Hypothalamus (tissue), 51 donors: ENCODE measurements at regions not wholly inside any gene's neighbourhood (a gene's known extent, or its start where the extent isn't known, plus 50 kb on each side); places are given as distances from the start of the nearest gene placed in this dataset.

ENCODE experiments used
- DNase-seq, 51 donors: peaks; one replicate each; lab custom pipeline; 2025; lab: John Stamatoyannopoulos, UW

DNA sequence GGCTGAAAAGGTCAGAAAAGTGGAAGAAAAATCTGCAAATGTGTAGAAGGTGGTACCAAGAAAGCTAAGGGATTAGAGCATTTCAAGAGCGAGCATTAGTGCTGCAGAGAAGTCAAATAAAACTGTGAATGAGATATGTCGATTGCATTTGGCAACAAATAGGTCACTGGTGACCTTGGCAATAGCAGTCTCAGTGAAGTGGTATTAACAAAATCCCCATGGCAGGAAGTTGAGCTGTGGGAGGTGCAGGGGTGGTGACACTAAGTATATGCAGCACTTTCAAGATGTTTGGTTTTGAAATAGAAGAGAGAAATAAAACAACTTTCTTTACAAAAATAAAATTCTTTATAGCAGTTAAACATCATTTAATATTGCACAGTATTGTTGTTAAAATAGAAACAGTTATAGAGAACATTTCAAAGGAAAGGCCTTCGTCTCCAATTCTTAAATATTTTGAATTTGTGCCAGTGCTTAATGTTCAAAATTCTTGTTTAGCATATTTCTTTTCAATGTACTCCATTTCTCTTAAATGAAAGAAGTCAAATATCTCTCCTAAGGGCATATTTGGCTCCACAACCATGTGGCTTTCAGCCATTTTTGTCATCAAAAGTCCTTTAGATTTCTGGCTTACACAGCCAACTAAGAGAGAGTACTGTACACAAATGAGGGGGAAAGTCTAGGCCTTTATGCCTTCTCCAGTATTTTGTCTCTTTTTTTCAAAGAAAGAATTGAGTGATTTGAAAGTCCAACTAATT, 443.0 kb upstream of the MMADHC start:
- no peak for DNase-seq

DNA sequence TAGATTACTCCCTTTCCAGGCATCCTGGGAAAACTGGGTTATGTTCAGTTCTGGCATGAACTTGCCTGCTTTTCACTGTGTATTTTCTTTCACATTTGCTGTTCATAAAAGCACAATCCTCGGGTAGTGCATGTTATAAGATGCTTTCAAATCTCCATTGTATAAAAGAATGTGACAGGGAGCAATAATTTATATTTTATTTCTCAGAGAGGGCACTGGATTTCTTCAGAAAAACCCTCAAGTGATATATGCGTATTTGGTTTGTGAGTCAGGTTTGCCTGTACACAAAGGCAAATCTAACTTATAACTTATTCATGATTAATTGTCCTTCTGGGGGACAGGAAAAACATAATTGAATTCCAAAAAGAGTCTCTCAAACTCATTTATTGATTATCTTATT, 440.7 kb upstream of the MMADHC start:
- DNase-seq: no peak

DNA sequence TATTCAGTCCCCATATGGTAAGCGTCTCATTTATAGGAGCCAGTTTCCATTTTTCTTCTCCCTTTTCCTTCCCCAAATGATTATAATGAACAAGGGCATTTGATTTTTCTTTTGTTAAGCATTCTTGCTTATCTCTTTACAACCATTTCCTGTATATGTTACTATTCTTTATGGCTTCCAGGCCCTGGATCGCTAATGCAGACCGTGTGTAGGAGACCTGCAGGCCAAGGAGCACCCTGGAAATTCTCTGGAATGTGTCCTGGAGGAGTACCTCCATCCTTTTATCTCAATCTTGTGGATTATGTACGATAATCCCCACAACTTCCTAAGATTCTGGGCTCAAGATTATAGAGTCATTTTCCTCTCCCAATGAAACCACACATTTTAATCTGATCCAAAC, 439.6 kb upstream of the MMADHC start:
- DNase-seq: no peak

DNA sequence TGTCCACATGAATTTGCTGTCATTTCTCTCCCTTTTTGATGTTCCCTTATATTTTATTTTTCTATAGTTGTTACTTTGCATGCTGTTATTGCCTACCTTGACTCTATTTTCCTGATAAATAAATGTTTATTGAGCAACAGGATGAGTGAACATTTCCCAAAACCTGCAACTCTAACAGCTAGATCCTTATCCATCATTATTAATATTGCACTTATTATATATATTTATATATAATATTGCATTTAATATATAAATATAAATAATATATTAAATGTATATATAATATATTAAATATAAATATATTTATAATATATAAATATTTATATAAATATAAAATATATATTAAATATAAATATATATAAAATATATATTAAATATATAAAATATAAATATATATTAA, 436.1 kb upstream of the MMADHC start:
- no peak for DNase-seq

DNA sequence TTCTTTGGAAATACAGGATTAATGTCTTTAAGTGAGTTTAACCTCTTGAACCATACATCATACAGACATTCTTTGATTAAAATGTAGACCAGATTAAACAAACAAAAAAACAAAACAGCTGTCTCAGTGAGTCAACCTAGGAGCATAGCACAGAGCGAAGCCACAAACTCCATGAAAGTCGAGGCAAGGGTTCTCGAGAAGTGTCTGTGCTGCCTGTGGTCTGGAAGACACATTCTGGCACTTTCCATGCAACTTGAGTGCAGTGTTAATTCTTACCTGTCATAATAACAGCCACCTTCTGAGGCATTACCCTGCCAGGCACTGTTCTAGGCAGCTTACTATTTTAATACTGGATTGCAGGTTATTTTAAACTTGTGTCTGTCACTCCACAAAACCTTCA, 435.5 kb upstream of the MMADHC start:
- DNase-seq: no peak

DNA sequence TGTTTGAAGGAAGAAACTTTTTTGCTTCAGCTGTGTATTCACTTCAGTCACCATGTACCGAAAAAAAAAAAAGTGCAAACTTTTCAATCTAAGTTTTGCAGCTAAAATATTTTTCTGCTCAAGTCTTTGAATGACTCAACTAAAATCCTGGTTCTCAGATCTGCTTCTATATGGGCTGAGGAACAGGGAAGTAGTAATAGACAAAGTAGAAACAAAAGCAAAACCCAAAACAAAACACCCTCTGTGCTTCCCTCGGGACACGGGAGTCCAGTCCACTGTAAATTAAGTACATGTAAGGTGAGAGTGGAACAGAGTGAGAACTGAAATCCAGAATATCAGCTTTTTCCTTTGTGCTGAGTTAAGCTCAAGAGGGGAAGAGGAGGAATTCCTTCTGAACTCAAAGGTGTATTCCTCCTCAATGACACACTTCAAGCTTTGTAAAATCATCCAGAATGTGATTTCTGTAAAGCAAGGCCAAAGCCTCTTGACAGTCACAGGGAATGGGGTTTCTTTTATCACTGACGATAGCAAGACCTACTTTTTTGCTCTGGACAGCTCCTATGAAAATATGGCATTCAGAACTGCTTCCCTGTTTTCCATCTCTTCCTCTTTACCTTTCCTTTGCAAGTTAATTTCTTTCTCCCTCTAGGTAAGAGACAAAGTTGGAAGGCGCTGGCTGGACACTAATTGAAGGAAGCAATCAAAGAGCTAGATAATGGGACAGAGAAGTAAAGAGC, 433.5 kb upstream of the MMADHC start:
- no peak for DNase-seq

DNA sequence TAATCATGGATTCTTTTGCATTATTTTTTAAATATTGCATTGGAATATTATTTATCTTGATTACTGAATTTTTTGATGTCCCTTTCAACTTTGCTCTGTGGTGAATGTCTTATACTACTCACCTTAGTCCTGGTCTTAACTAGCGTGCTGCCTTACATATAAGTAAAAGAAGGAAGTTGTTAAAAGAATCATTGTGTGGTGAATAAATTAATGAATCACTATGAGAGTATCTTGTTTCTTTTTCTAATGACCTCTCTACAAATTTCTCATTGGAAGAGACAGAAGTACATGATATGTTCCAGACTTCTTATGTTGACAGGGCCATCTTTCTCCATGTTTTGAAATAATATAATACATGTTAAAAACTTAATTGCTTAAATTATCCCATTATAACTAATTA, 432.6 kb upstream of the MMADHC start:
- DNase-seq: no peak

DNA sequence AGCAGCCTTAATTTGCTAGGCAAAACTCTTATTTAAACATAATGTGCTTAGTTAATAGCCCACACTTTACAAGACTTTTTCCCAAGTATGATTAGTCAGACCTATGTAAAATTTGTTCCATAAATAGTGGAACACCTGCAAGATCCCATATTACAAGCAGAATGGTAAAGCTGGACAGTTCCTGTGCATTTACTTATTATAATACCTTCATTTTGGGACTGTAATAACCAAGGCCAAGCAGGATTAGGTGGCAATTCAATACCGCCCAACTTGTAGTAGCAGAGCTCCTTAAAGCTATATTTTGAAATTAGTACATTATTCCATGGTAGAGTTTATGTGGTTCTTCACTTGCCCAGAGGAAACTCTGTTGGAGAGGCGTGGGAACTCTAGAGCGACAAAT, 431.5 kb upstream of the MMADHC start:
- DNase-seq: no peak

DNA sequence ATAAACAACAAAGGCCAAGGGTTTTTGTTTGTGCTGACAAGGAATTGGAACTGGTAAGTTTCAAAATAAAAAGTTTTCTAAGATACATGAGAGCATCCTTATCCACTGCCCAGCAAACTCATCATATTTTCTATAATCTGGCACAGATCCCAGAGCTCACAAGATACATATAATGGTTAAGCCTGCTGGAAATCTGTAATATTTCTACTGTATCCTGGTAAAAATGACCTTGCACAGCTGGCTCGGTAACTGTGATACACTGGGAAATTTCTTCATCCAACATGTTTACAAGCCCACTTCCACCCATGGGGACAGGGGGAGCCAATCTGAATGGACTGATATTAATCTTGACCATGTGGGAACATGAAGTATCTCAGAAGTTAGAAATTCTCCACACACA, 425.4 kb upstream of the MMADHC start:
- no peak for DNase-seq

DNA sequence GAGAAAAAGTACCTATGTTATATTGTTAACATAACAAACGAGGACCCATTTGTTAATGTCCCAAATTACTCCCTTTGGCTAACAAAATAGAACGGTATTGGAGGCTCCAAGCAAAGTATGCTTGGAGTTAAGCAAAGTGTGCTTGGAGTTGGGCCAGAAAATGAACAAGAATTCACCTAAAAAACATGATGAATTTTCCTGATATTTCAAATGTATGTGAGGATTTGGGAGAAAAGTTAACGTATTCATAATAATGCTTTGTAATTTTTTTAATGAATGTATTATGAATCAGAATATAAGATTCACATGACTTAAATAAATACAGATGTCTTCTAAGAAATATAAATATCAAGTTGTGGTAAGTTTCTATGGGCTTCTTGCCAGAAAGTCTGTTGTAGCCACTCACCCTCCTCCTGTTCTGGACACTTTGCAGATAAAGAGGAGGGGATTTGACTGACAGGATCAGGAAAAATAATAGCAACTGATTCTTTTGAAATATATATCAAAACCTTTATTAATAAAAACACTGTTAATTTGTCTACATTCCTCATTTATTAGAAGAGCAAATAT, 423.7 kb upstream of the MMADHC start:
- DNase-seq: no peak

DNA sequence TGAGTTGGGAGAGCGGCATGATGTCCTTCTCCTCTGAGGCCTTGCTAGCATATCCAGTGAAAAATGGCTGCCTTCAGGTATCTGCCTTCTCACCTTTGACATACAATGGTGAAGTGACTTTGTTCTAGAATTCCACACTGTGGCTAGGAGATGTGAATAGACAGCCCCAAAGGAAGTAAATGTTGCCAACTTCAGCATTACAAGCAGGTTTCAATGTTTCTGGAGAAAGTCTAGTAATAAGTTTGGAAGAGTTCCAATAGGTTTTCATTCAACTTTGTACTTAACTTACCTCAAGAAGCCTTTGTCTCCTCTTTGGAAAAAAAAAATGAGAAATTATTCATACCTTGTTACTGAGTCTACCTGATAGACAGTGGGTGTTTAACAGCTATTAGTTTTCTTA, 421.3 kb upstream of the MMADHC start:
- DNase-seq: no peak

DNA sequence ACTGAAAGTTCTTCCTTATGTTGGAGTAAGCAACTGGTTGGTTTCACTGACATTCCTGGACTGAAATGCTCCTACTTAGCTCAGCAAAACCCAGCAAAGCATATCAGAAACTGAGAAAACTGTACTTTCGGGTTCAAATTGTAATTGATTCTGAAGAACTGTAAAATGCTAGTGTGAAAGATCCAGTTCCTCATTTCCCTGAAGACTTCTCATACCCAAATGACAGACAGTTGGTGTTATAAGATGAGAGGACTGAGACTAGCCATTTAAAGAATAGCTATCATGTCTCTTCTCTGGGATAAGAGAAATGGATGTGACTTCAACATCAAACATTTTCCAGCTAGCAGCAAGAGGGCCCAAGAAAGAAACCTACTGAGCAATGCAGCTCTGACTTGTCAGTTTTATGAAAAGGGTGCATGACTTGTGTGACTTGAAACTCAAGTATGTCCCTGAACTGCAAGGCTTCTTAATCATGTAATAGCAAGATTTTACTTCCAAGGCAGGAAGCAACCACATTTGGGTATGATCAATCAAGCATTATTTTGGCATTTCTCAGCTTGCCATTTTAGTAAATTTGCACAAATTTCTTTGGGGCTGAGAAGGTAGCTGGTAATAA, 420.3 kb upstream of the MMADHC start:
- no peak for DNase-seq

DNA sequence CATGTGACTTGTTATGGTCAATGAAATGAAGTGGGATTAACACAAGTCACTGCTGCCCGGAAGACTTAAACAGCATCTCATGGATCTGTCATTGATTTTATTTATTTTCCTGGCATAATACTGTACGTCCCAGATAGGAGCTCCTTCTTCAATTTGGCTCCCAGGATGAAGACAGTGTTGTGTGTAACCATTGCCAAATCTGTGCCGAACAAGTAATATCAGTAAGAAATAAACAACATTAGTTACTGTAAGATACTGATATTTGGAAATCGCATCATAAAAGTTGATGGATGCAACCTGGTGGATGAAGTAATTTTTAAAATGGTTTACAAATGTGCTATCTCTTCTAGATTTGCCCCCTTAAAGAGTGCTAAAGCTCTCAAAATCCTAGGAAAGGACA, 419.0 kb upstream of the MMADHC start:
- DNase-seq: no peak

DNA sequence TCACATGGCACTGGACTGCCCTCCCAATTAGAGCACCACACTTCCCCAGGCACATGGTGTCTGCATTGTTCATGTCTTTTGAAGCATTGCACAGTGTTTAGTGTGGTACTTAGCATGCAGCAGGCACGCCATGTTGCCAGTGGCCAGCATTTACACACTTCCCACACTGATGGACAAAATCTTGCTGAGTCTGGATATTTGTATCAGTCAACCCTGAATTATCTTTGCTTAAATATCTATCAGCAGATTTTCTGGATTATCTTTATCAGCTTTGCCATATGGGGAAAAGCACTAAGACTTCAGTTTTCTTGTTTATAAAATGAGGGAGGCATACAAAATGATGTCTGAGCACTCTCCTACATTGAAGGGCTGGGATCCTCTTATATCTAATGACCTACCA, 416.0 kb upstream of the MMADHC start:
- no peak for DNase-seq

DNA sequence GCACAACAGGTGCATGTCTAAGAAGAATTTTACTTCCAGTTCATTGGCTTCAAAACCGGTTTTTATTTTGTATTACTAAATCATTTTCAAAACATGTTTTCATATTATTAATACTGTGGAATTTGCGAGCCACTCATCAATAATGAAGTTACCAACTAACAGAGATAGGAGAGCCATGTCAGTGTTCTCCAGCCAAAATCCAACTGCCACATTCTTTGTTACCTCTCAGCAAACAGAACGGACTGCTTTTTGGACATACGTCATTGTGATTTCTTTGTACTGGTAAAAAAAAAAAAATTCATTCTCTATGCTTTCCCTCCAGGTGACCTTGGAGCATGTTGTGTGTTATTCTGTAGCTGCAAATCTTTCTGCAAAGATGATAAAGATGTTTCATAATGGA, 414.2 kb upstream of the MMADHC start:
- no peak for DNase-seq

DNA sequence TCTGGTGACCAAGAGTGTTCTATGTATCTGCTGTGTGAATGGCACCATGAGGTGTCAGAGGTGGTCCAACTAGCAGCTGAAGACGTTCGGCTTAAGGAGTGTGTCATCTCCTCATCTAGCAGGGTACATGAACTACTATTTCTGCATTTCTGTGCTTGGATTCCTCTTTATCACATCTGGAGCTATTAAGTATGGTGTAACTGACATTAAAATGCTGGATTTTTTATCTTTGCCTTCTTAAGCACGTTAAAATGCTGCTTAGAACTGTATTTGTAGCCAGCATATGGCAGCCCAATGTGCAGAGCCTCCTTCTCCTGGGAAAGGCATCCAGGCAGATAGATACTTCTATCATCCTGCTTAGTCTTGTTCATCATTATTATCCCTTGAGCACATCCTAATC, 409.3 kb upstream of the MMADHC start:
- no peak for DNase-seq

DNA sequence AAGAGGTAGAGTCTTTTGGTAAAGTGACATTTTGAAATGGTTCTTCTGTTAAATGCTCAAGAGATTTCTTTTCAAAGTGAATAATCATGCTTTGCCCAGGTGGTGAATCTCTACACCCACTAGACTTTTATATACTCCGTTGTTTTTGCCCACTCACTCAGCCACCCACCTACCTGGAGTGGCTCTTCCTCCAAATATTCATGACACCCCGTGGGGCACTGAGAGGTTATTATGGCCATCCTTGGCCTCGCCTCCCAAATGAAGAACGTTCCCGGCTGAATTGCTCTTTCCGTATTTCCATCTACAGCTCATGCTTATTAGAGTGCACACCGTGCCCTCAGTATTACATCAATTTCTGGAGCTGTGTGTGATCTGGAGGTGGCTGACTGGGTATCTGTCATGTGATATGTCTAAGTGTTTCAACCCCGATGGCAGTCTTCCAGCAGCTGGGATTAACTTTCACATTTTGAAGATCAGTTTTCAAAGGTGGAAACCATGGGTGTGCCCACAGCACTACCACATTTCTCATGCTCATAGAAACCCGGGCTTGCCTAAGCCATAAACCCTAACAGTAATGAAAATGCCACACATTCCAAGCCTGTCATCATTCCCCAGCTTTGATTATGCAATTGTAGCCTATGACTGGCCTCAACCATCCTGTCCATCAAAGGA, 406.6 kb upstream of the MMADHC start:
- DNase-seq: no peak

DNA sequence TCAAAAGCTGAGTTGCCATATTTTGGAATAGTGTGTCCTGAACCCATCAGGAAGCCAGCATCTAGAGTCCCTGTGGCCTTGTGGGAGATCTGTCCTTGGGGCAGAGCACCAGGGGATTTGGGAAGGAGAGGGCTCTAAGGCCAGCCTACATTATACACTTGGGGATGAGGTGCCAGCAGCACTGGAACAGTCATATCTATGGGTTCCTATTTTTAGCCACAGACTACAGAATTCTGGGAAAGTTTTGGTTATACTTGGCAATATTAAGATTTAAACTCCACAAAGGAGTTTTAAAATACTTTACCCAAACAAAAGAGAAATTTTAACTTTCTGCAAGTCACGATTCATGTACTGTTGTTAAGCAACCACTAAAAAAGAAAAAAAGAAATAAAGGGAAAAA, 405.7 kb upstream of the MMADHC start:
- no peak for DNase-seq

DNA sequence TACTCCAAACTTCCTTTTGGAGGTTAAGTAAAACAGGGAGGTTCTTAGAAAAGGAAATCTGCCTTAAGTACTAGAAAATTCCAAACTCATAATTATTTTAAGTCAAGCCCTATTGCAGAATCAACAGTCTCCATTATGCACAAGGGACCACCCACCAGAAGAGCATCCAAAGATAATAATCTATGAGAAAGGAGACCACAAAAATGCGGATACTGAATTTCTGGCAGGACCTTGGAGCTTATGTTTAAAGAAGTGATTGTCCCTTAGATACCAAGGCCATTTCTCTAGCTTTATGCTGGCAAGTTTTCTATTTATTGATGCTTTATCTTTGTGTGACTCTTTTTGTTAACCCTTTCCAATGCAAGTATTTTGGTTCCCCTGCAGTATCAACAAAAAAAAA, 404.0 kb upstream of the MMADHC start:
- no peak for DNase-seq

DNA sequence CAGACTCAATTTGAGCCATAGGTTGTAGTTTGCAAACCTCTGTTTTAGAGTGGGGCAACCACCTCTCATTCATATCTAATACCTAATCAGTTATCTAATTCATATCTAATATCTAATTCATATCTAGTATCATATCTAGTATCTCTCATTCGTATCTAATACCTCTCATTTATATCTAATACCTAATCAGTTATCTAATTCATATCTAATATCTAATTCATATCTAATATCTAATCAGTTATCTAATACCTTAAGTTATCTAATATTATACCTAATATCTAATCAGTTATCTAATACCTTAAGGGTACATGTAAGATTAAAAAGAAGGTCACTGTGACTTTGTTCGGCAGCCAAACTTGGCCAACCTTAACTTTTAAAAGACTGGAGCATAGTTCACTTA, 403.4 kb upstream of the MMADHC start:
- no peak for DNase-seq

DNA sequence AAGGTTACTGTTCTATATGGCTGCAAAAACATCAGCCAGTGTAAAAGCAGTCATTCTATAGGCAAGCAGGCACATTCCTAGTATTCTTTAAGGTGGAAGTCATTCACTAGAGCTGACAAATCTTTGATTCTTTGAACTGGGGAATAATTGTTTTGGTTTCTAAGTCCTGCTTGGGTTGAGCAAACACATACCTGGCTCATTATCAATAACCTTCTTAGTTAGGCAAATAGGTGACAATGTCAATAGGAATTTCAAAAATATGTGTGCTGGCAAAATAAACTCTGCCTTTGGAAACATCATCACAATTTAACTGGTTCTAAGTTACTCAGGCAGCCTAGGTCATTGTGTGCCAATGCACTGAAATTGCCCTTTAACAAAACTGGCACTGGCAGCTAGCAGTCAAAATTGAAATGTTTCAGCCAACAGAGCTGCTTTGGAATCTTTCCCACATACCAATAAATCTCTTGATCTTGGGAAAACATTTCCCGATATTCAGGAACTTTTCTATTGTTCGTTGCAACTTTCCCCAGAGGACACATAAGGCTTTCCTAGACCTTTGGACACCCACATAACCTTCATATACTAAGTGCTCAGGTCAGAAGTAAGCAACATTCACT, 402.0 kb upstream of the MMADHC start:
- DNase-seq: no peak
